Daoy (cell line): ENCODE measurements at regions not wholly inside any gene's neighbourhood (a gene's known extent, or its start where the extent isn't known, plus 50 kb on each side); places are given as distances from the start of the nearest gene placed in this dataset.

Source experiments
- DNase-seq: peaks from one replicate; pipeline ENCODE4 v3.0.0-alpha.2; 2015; ENCODE audit warnings: low read depth

DNA sequence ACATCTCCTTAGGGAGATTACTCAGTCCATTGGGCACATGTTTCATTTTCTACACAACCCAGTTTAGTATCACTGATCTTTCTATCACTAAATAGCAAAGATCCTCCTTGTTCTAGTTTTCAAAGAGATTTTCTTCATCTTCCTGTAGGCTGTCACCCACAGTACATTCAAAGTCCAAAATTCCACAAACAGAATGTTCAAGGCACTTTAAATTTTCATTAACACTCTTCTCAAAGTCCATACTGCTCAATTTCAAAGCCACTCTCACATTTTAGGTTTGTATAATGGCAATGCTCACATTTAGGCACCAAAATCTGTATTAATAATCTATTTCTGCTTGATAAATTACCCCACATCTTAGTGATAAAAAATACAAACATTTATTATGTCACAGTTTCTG, 152.8 kb downstream of the FSIP2 start:
- DNase-seq: no peak

GRCh38 chr2:185891804-185892411, 153.3 kb downstream of the FSIP2 start:
- no peak for DNase-seq

- DNase-seq: no peak
These were observed 153.9 kb downstream of the FSIP2 start for GRCh38 chr2:185892484-185892883.

GRCh38 chr2:185894223-185894622, 155.6 kb downstream of the FSIP2 start:
- DNase-seq: no peak

DNA sequence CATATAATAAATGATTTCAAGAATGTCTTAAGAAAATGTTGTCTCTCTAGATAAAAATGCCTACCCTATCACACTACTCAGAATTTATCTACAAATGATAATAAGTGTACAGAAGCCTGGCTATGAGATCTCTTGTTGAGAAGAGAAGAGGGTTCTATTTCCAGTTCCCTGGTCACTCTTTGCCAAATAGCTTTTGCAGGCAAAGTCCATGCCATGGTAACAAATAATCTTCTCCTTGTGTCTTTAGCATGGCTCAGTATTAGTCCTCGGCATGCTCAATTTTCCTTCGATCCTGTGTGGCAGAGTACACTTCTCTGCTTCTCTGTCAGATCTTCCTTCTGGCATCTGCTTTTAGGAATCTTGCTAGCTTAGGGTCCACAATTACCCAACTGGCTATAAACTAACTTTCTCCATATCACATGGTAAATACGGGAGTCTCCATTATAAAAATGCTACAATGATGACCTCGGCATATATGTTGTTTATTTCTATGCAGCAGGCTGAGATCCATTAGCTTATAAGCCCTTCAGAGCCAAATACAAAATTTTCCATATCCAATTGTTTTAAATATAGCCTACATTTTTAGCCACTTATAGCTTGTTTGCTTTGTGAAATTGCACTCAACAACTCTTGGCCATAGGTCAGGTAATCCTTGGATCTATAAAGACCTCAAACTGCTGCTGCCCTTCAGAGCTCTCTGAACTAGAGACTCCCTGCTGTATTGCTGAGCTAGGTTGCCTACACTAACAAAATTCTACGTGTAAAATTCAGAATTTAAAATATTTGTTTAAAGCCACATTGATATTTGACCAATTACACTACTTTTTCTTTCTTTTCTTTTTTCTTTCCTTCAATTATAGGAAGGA, 157.5 kb downstream of the FSIP2 start:
- DNase-seq: no peak

DNA sequence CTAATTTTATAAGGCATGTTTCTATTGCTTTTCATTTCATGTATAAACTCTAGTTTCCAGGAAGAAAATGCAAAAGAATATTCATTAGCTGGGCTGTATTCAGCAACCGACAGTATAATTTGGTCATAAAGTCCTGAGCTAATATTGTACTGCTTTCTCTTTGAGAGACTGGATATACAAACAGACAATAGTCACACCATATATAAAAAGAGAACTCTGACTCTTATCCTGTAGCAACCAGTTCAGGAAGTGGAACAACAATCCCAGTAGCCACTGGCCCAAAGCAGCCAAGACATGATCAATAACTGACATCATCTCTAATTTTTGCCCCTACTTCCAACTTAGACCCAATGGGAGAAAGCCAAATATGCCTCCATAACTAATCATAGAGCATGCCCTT, 160.8 kb downstream of the FSIP2 start:
- DNase-seq: no peak

- no peak for DNase-seq
These were observed 180.6 kb downstream of the FSIP2 start for GRCh38 chr2:185919155-185919554.

DNA sequence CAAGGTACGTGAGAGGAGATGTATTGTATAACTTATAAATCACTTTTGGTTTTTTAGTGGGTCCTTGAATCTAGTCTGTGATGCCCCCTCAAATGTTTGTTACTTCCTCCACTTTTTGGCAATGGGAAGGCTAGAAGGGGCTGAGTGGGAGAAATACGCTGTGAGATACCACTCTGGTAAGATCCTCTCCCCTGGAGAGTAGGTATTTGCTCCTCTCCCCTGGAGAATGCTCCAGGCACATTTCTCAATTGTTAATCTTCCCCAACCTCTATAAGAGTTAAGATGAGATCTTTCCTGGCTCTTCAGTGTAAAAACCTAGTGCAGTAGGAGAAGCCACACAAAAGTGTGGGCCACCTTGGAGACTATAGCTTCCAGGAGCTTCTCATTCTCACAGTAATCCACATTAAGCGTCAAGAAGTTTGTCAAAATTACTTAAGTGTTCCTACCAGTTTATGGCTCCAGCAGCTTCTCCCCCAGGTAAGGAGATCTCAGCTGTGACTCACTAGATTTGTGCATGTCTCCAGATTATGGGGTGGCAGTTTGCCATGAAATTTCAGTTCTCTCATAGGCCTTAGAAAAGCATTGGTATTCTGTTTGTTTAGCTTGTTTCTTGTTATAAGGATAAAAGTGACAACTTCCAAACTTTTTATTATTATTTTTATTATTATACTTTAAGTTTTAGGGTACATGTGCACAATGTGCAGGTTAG, 182.6 kb downstream of the FSIP2 start:
- no peak for DNase-seq

GRCh38 chr2:185934232-185934631, 195.6 kb downstream of the FSIP2 start:
- no peak for DNase-seq

DNA sequence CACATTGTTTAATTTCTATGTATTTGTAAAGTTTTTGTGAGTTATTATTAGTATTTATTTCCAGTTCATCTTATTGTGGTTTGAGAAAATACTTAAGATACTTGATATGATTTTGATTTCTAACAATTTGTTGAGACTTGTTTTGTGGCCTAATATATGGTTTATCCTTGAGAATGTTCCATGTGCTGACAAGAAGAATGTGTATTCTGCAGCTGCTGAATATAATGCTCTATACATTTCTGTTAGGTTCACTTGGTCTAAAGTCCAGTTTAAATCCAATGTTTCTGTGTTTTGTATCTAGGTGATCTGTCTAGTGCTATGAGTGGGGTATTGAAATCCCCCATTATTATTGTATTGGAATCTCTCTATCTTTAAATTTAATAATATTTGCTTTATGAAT, 201.3 kb downstream of the FSIP2 start:
- DNase-seq: no peak

DNA sequence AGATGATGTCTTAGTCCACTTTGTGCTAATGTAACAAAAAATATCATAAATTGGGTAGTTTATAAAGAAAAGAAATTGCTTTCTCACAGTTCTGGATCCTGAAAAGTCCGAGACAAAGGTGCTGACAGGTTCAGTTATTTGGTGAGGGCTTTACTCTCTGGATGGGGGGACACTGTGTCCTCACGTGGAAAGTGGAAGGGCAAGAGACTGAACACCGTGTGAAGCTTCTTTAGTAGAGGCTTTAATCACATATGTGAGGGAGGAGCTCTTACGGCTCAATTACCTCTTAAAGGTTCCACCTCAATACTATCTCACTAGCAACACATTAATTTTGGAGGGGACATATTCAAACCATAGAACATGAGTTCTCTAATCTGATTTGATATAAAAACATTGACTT, 204.3 kb downstream of the FSIP2 start:
- DNase-seq: no peak

DNA sequence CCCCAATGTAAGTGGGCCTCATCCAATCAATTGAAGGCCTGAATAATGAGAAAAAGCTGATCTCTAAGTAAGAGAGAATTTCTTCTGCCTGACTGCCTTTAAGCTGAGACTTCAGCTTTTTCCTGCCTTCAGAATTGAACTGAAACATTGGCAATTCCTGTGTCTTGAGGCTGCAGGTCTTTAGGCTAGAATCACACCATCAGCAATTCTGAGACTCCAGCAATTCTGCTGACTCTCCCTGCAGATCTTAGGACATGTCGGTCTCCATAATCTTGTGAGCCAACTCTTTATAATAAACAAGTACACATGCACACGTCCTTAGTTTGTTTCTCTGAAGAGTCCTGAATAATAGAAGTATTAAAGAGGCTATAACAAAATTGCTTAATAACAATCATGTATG, 209.1 kb downstream of the FSIP2 start:
- no peak for DNase-seq

GRCh38 chr2:185952100-185952499, 213.5 kb downstream of the FSIP2 start:
- no peak for DNase-seq

GRCh38 chr2:185954389-185954788, 215.8 kb downstream of the FSIP2 start:
- no peak for DNase-seq

- DNase-seq: no peak
These were observed 216.4 kb downstream of the FSIP2 start for GRCh38 chr2:185955050-185955449.

DNA sequence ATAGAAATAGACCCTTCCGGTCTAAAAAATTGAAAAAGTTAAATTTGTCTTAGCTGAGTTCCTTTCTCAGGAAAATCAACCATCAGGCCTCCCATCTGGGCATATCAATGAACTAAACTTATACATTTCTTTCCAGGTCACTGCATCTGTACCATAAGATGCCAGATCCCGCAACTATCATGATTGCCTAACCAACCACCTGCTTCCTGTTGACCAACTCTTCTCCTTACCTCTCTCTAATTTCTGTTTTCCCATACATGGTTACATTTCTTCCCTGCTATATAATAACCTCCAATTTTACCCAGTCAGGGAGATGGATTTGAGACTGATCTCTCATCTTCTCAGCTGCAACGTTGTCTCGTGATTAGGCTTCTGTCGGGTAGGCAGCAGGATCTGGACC, 228.7 kb downstream of the FSIP2 start:
- DNase-seq: no peak

DNA sequence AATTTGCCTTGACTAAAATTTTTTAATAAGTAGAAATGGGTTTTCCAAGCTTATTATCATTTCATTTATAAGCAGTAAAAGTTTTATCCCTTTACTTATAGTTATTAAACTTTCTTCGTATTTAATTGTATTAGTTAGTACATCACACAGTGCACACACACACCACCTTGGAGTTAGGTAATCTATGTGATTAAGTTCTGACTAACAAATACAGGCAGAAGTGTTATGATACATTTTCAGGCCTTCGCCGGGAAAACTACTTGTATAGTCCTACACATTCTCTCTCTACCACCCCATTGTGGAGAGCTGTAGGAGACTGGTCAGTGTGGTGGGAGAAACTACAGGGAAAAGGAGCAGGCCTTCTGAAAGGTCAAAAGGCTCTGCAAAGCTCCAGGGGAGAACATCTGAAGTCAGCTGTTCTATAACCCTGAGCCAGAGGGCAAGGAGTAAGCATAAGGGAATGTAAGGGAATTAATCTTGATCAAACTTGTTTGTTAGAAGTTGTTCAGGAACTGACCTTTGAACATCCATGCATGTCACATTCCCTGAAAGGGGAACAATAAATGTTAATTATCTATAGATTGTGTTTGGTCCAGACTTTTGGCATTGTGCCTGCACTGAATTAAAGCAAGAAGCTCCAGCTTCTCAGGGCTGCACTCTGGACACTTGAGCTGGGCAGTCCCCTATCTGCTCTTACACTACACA, 231.7 kb downstream of the FSIP2 start:
- DNase-seq: no peak

GRCh38 chr2:185978634-185979407, 240.2 kb downstream of the FSIP2 start:
- DNase-seq: peak; percentile 28

GRCh38 chr2:185979546-185980071, 241.0 kb downstream of the FSIP2 start:
- DNase-seq: peak; percentile 53

- no peak for DNase-seq
These were observed 242.3 kb downstream of the FSIP2 start for GRCh38 chr2:185980944-185981343.

GRCh38 chr2:185984670-185985069, 246.1 kb downstream of the FSIP2 start:
- DNase-seq: no peak
